OCI-LY1 (cell line): ENCODE measurements at regions not wholly inside any gene's neighbourhood (a gene's known extent, or its start where the extent isn't known, plus 50 kb on each side); places are given as distances from the start of the nearest gene placed in this dataset.

Experiments
- H2AFZ ChIP-seq: fragments of 200-600 bp; sonication (generic), shearing (Covaris generic); 2 replicates; pipeline ENCODE4 v1.6.0; 2014; ENCODE audit warnings: antibody characterized with exemption, mild to moderate bottlenecking, low read length
- H3F3A ChIP-seq: fragments of 200-600 bp; sonication (generic), shearing (Covaris generic); 2 replicates; pipeline ENCODE4 v1.6.0; 2014; ENCODE audit warnings: mild to moderate bottlenecking, antibody characterized with exemption, low read length, moderate library complexity; ENCODE audit not compliant: insufficient read depth
- H3K27ac ChIP-seq: fragments of 200-600 bp; sonication (generic); 2 replicates; pipeline ENCODE4 v1.5.1; 2014; ENCODE audit warnings: low read length, mixed run types, mild to moderate bottlenecking, low read depth; ENCODE audit not compliant: poor library complexity, severe bottlenecking
- H3K27me3 ChIP-seq: fragments of 200-600 bp; sonication (generic); 2 replicates; pipeline ENCODE4 v1.6.0; 2014; ENCODE audit warnings: antibody characterized with exemption, mild to moderate bottlenecking, low read length, moderate library complexity; ENCODE audit not compliant: insufficient read depth
- H3K36me3 ChIP-seq: fragments of 200-600 bp; sonication (generic); 2 replicates; pipeline ENCODE4 v1.6.1; 2014; ENCODE audit warnings: mild to moderate bottlenecking, antibody characterized with exemption, low read length, moderate library complexity, mixed read lengths; ENCODE audit not compliant: insufficient read depth
- H3K4me1 ChIP-seq: fragments of 200-600 bp; sonication (generic); 2 replicates; pipeline ENCODE4 v1.5.1; 2014; ENCODE audit warnings: mild to moderate bottlenecking, low read length, moderate library complexity; ENCODE audit not compliant: insufficient read depth, severe bottlenecking
- H3K4me2 ChIP-seq: fragments of 200-600 bp; sonication (generic), shearing (Covaris generic); 2 replicates; pipeline ENCODE4 v1.6.1; 2014; ENCODE audit warnings: low read length
- H3K4me3 ChIP-seq: fragments of 200-600 bp; sonication (generic); 2 replicates; pipeline ENCODE4 v1.5.1; 2014; ENCODE audit warnings: low read length, low read depth, mild to moderate bottlenecking, mixed read lengths; ENCODE audit not compliant: poor library complexity, severe bottlenecking
- H3K79me2 ChIP-seq: fragments of 200-600 bp; shearing (Covaris generic); 2 replicates; pipeline ENCODE4 v1.6.1; 2016; ENCODE audit warnings: mixed run types, low read length, mixed read lengths; ENCODE audit not compliant: insufficient read depth
- H3K9ac ChIP-seq: fragments of 200-600 bp; sonication (generic), shearing (Covaris generic); 2 replicates; pipeline ENCODE4 v1.6.1; 2014; ENCODE audit warnings: mild to moderate bottlenecking, low read length, mixed read lengths
- H3K9me2 ChIP-seq: fragments of 200-600 bp; sonication (generic), shearing (Covaris generic); 2 replicates; pipeline ENCODE4 v1.6.1; 2014; ENCODE audit warnings: low read depth, mild to moderate bottlenecking, low read length, mixed read lengths
- H3K9me3 ChIP-seq: fragments of 200-600 bp; shearing (Covaris generic); 2 replicates; pipeline ENCODE4 v1.6.1; 2014; ENCODE audit warnings: low read length, mixed read lengths
- H4K20me1 ChIP-seq: fragments of 200-600 bp; sonication (generic), shearing (Covaris generic); 2 replicates; pipeline ENCODE4 v1.6.0; 2016; ENCODE audit warnings: mild to moderate bottlenecking, low read length; ENCODE audit not compliant: insufficient read depth
- EZH2 ChIP-seq: fragments of 200-600 bp; sonication (generic), shearing (Covaris generic); IDR thresholded peaks from 2 replicates; pipeline ENCODE4 v1.8.0; 2017; ENCODE audit warnings: borderline replicate concordance, mixed run types, mild to moderate bottlenecking, antibody characterized with exemption, low read length, moderate library complexity, mixed read lengths
- TF ChIP-seq, protein P1 (sequence below): fragments of 200-600 bp; sonication (generic), shearing (Covaris generic); IDR thresholded peaks from 2 replicates; pipeline ENCODE4 v1.5.1; 2017; ENCODE audit warnings: mild to moderate bottlenecking, antibody characterized with exemption, low read length, moderate library complexity, mixed read lengths

DNA sequence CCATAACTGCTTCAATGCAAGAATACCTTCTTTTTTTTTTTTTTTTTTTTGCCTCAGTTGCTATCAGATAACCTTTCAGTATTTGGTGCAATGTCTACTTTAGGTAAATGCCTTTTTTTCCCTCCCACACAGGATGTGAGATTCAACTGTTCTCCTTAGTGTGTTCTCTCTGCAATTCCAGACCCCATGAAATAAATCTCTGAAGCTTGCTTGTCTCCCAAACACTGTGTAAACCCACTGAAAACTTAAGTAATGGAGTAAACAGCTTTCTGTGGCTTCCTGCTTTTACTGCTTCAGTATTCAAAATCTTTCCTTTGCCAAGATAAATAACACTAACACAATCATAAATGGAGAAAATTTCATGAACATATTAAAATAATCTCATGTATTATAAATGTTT, 55.8 kb upstream of the CLEC14A start:
- no peaks in the 10 kb centered on the region for H3F3A ChIP-seq
- no peak overlapping the region for H3K9ac ChIP-seq
- no peaks in the 10 kb centered on the region for H3K36me3 ChIP-seq
- H3K27me3 ChIP-seq: no peaks in the 10 kb centered on the region
- no peaks in the 10 kb centered on the region for H3K9me2 ChIP-seq
- no peak overlapping the region for H3K4me3 ChIP-seq
- no peaks in the 10 kb centered on the region for H3K79me2 ChIP-seq
- no peak overlapping the region for H2AFZ ChIP-seq
- TF ChIP-seq, protein P1, sequence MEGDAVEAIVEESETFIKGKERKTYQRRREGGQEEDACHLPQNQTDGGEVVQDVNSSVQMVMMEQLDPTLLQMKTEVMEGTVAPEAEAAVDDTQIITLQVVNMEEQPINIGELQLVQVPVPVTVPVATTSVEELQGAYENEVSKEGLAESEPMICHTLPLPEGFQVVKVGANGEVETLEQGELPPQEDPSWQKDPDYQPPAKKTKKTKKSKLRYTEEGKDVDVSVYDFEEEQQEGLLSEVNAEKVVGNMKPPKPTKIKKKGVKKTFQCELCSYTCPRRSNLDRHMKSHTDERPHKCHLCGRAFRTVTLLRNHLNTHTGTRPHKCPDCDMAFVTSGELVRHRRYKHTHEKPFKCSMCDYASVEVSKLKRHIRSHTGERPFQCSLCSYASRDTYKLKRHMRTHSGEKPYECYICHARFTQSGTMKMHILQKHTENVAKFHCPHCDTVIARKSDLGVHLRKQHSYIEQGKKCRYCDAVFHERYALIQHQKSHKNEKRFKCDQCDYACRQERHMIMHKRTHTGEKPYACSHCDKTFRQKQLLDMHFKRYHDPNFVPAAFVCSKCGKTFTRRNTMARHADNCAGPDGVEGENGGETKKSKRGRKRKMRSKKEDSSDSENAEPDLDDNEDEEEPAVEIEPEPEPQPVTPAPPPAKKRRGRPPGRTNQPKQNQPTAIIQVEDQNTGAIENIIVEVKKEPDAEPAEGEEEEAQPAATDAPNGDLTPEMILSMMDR: no peak
- no peak for TF ChIP-seq EZH2
- no peaks in the 10 kb centered on the region for H3K9me3 ChIP-seq
- no peaks in the 10 kb centered on the region for H3K4me1 ChIP-seq
- H4K20me1 ChIP-seq: no peaks in the 10 kb centered on the region
- no peak overlapping the region for H3K27ac ChIP-seq
- no peak overlapping the region for H3K4me2 ChIP-seq

- no peaks in the 10 kb centered on the region for H3K9me2 ChIP-seq
- no peaks in the 10 kb centered on the region for H3K36me3 ChIP-seq
- H3K27me3 ChIP-seq: no peaks in the 10 kb centered on the region
- H3K27ac ChIP-seq: no peak overlapping the region
- no peaks in the 10 kb centered on the region for H4K20me1 ChIP-seq
- H3K9me3 ChIP-seq: no peaks in the 10 kb centered on the region
- TF ChIP-seq, protein P1: no peak
- no peak for TF ChIP-seq EZH2
- no peaks in the 10 kb centered on the region for H3K79me2 ChIP-seq
- no peak overlapping the region for H3K9ac ChIP-seq
- H3F3A ChIP-seq: no peaks in the 10 kb centered on the region
- no peak overlapping the region for H3K4me2 ChIP-seq
- H3K4me1 ChIP-seq: no peaks in the 10 kb centered on the region
- H3K4me3 ChIP-seq: no peak overlapping the region
- no peak overlapping the region for H2AFZ ChIP-seq
Observed at GRCh38 chr14:38310420-38310995, 54.6 kb upstream of the CLEC14A start.

GRCh38 chr14:38309522-38310277, 53.8 kb upstream of the CLEC14A start:
- H4K20me1 ChIP-seq: no peaks in the 10 kb centered on the region
- H3K36me3 ChIP-seq: no peaks in the 10 kb centered on the region
- H3K9me2 ChIP-seq: no peaks in the 10 kb centered on the region
- no peak overlapping the region for H2AFZ ChIP-seq
- H3K27ac ChIP-seq: no peak overlapping the region
- H3K9me3 ChIP-seq: no peaks in the 10 kb centered on the region
- H3K4me1 ChIP-seq: no peaks in the 10 kb centered on the region
- H3K9ac ChIP-seq: no peak overlapping the region
- no peak overlapping the region for H3K4me2 ChIP-seq
- H3K79me2 ChIP-seq: no peaks in the 10 kb centered on the region
- H3F3A ChIP-seq: no peaks in the 10 kb centered on the region
- no peaks in the 10 kb centered on the region for H3K27me3 ChIP-seq
- TF ChIP-seq, protein P1: no peak
- TF ChIP-seq EZH2: no peak
- H3K4me3 ChIP-seq: no peak overlapping the region
